Stimulated activated CD4-positive, alpha-beta T cell treated with anti-CD3 and anti-CD28 coated beads, Interleukin-12 subunit alpha, Interleukin-12 subunit beta, amount 100 ng/mL, for 48 hours (primary cell): ENCODE measurements at regions not wholly inside any gene's neighbourhood (a gene's known extent, or its start where the extent isn't known, plus 50 kb on each side); places are given as distances from the start of the nearest gene placed in this dataset.
A peak's percentile ranks its signal among the peaks of the same experiment; 100 is the strongest.

Experiments
- DNase-seq, 3 donors: peaks; one replicate each; pipeline ENCODE4 v3.0.0-alpha.2; 2020; ENCODE audit warnings: low read depth in 2 of 3, low spot score in 1 of 3

- DNase-seq, result no peak
These were observed 88.2 kb upstream of the STT3B start for GRCh38 chr3:31444220-31445142.

GRCh38 chr3:31445701-31446100, 87.0 kb upstream of the STT3B start:
- DNase-seq, result no peak

- DNase-seq, result peak in 1 of 3 donors; percentile 5
These were observed 84.5 kb upstream of the STT3B start for GRCh38 chr3:31448035-31448881.

GRCh38 chr3:31448882-31449243, 83.9 kb upstream of the STT3B start:
- no peak for DNase-seq

GRCh38 chr3:31449318-31449717, 83.4 kb upstream of the STT3B start:
- DNase-seq, result no peak

- DNase-seq, result no peak
These were observed 82.4 kb upstream of the STT3B start for GRCh38 chr3:31450345-31450744.

GRCh38 chr3:31452495-31453106, 80.1 kb upstream of the STT3B start:
- no peak for DNase-seq

- DNase-seq, result no peak
These were observed 79.3 kb upstream of the STT3B start for GRCh38 chr3:31453430-31453829.

GRCh38 chr3:31455524-31455923, 77.2 kb upstream of the STT3B start:
- DNase-seq, result no peak

GRCh38 chr3:31456373-31456772, 76.4 kb upstream of the STT3B start:
- no peak for DNase-seq

- no peak for DNase-seq
These were observed 71.3 kb upstream of the STT3B start for GRCh38 chr3:31461426-31461825.

GRCh38 chr3:31462050-31462569, 70.6 kb upstream of the STT3B start:
- peak in 2 of 3 donors; percentile 8 to 13 for DNase-seq

- no peak for DNase-seq
These were observed 66.7 kb upstream of the STT3B start for GRCh38 chr3:31465999-31466398.

- no peak for DNase-seq
These were observed 65.9 kb upstream of the STT3B start for GRCh38 chr3:31466866-31467265.

- no peak for DNase-seq
These were observed 64.3 kb upstream of the STT3B start for GRCh38 chr3:31468433-31468832.

GRCh38 chr3:31469385-31469784, 63.3 kb upstream of the STT3B start:
- DNase-seq, result no peak

- peak in 2 of 3 donors; percentile 9 to 42 for DNase-seq
These were observed 60.0 kb upstream of the STT3B start for GRCh38 chr3:31472479-31473390.

- no peak for DNase-seq
These were observed 56.5 kb upstream of the STT3B start for GRCh38 chr3:31476209-31476608.

GRCh38 chr3:31479431-31479830, 53.3 kb upstream of the STT3B start:
- no peak for DNase-seq

GRCh38 chr3:31481697-31482096, 51.0 kb upstream of the STT3B start:
- no peak for DNase-seq
